Calu3 (cell line): ENCODE measurements at regions not wholly inside any gene's neighbourhood (a gene's known extent, or its start where the extent isn't known, plus 50 kb on each side); places are given as distances from the start of the nearest gene placed in this dataset.
"Not testable (repeated sequence)": the region's sequence is repeated elsewhere in the genome, so short reads cannot be mapped to it uniquely, and the experiment has no call there.

ENCODE experiments used
- BruUV-seq: library from RNA; stranded (reverse); fragments of 400-500 nt; replicated peaks from 2 replicates; lab custom pipeline; 2021; lab: Mats Ljungman, UMichigan
- CTCF ChIA-PET: fragments of 300-600 bp; sonication (Branson Sonifier 250); formaldehyde crosslinking; loops from one replicate; lab custom pipeline; 2022; ENCODE audit warnings: antibody characterized with exemption; lab: Charles Lee
- DNase-seq: peaks from one replicate; pipeline ENCODE4 v3.0.0; 2022
- H3K27ac Mint-ChIP-seq: one replicate; pipeline ENCODE4 v1.8.0; 2022; ENCODE audit warnings: mixed read lengths; ENCODE audit not compliant: unreplicated experiment
- H3K27me3 Mint-ChIP-seq: one replicate; pipeline ENCODE4 v1.8.0; 2022; ENCODE audit warnings: mixed read lengths; ENCODE audit not compliant: unreplicated experiment
- H3K36me3 Mint-ChIP-seq: one replicate; pipeline ENCODE4 v1.8.0; 2022; ENCODE audit warnings: mild to moderate bottlenecking, moderate library complexity, mixed read lengths; ENCODE audit not compliant: insufficient read depth, unreplicated experiment
- H3K4me1 Mint-ChIP-seq: one replicate; pipeline ENCODE4 v1.8.0; 2022; ENCODE audit warnings: mild to moderate bottlenecking, low read depth, mixed read lengths; ENCODE audit not compliant: unreplicated experiment
- H3K4me3 Mint-ChIP-seq: one replicate; pipeline ENCODE4 v1.8.0; 2022; ENCODE audit warnings: mild to moderate bottlenecking, low read depth, moderate library complexity, mixed read lengths; ENCODE audit not compliant: unreplicated experiment
- H3K9me3 Mint-ChIP-seq: one replicate; pipeline ENCODE4 v1.8.0; 2022; ENCODE audit warnings: low read depth, mixed read lengths; ENCODE audit not compliant: unreplicated experiment
- CTCF ChIP-seq: fragments of 200-600 bp; IDR thresholded peaks from one replicate; pipeline ENCODE4 v1.8.0; 2022; ENCODE audit warnings: antibody characterized with exemption; ENCODE audit not compliant: unreplicated experiment
- intact Hi-C: fragments of 100-400 bp; cut with micrococcal nuclease; formaldehyde crosslinking; loops from one replicate; pipeline ENCODE4 v1.10.0; 2022; ENCODE audit not compliant: unreplicated experiment

GRCh38 chr3:98709441-98709840 is 53.7 kb upstream of the ST3GAL6 start:
- CTCF ChIA-PET: no interaction called here
- Mint-ChIP-seq H3K4me1 (no peaks in the 10 kb centered on the region), H3K27me3 (no peaks in the 10 kb centered on the region), H3K36me3 (no peaks in the 10 kb centered on the region), H3K27ac (no peak overlapping the region), H3K4me3 (no peak overlapping the region), H3K9me3 (no peaks in the 10 kb centered on the region)
- TF ChIP-seq CTCF: no peak
- intact Hi-C loops: no loop called here
- no peak for DNase-seq
- no TSS peak for BruUV-seq

GRCh38 chr3:98710067-98710659 is 53.0 kb upstream of the ST3GAL6 start:
- Mint-ChIP-seq H3K9me3 (no peaks in the 10 kb centered on the region), H3K27me3 (no peaks in the 10 kb centered on the region), H3K4me1 (no peaks in the 10 kb centered on the region), H3K27ac (no peak overlapping the region), H3K36me3 (no peaks in the 10 kb centered on the region), H3K4me3 (no peak overlapping the region)
- intact Hi-C loops: no loop called here
- no TSS peak for BruUV-seq
- no peak for DNase-seq
- CTCF ChIA-PET: no interaction called here
- no peak for TF ChIP-seq CTCF

GRCh38 chr3:98711426-98711825 is 51.7 kb upstream of the ST3GAL6 start:
- H3K27ac Mint-ChIP-seq: no peak overlapping the region
- no peaks in the 10 kb centered on the region for H3K36me3 Mint-ChIP-seq
- intact Hi-C loops: no loop called here
- DNase-seq: no peak
- no TSS peak for BruUV-seq
- CTCF ChIA-PET: no interaction called here
- no peaks in the 10 kb centered on the region for H3K27me3 Mint-ChIP-seq
- H3K9me3 Mint-ChIP-seq: no peaks in the 10 kb centered on the region
- no peak overlapping the region for H3K4me3 Mint-ChIP-seq
- no peak for TF ChIP-seq CTCF
- no peaks in the 10 kb centered on the region for H3K4me1 Mint-ChIP-seq

- Mint-ChIP-seq H3K27ac (no peak overlapping the region), H3K4me1 (no peaks in the 10 kb centered on the region), H3K9me3 (no peaks in the 10 kb centered on the region), H3K27me3 (no peaks in the 10 kb centered on the region), H3K36me3 (no peaks in the 10 kb centered on the region), H3K4me3 (no peak overlapping the region)
- TF ChIP-seq CTCF: no peak
- BruUV-seq: no TSS peak
- no peak for DNase-seq
- intact Hi-C loops: no loop called here
- CTCF ChIA-PET: no interaction called here
Observed at GRCh38 chr3:98712726-98713125, 50.4 kb upstream of the ST3GAL6 start.

- DNase-seq, H3K9me3 Mint-ChIP-seq, H3K4me3 Mint-ChIP-seq, intact Hi-C loops, H3K36me3 Mint-ChIP-seq, H3K4me1 Mint-ChIP-seq, CTCF ChIA-PET, H3K27ac Mint-ChIP-seq, H3K27me3 Mint-ChIP-seq, BruUV-seq: not testable (repeated sequence)
Observed at GRCh38 chr3:98713332-98713731, 49.8 kb upstream of the ST3GAL6 start.
